GM12878 (cell line): ENCODE measurements at regions not wholly inside any gene's neighbourhood (a gene's known extent, or its start where the extent isn't known, plus 50 kb on each side); places are given as distances from the start of the nearest gene placed in this dataset.

Experiments
- ATAC-seq: fragments of 200-7000 bp; cut with Tn5 transposase; 3 replicates; pipeline ENCODE4 v1.9.1; 2020; ENCODE audit warnings: mild to moderate bottlenecking, moderate library complexity
- BruUV-seq: library from RNA; stranded (reverse); fragments of 400-500 nt; replicated peaks from 2 replicates; lab custom pipeline; 2021; lab: Mats Ljungman, UMichigan
- CTCF ChIA-PET: fragments of 300-600 bp; sonication (Branson Sonifier 250); formaldehyde crosslinking; extraction: SDS; loops from one replicate; lab custom pipeline; 2021; ENCODE audit warnings: inconsistent platforms; lab: Yijun Ruan, JAX
- POLR2A ChIA-PET: fragments of 350-600 bp; formaldehyde crosslinking; extraction: SDS; loops from one replicate; lab custom pipeline; 2021; ENCODE audit warnings: inconsistent platforms; lab: Charles Lee
- RAD21 ChIA-PET: fragments of 300-600 bp; sonication (Branson Sonifier 250); formaldehyde crosslinking; loops from one replicate; lab custom pipeline; 2023; ENCODE audit warnings: antibody characterized with exemption; ENCODE audit not compliant: unreplicated experiment; lab: Charles Lee
- SMC1A ChIA-PET: fragments of 300-600 bp; sonication (Branson Sonifier 250); formaldehyde crosslinking; loops from one replicate; lab custom pipeline; 2023; ENCODE audit not compliant: unreplicated experiment, uncharacterized antibody; lab: Charles Lee
- DNase-seq: peaks from one replicate; pipeline ENCODE4 v3.0.0-alpha.2; 2011; ENCODE audit warnings: low read depth, low spot score
- FAIRE-seq: peaks from 3 replicates; lab custom pipeline; 2011; peaks lifted over from hg19 to GRCh38; lab: Jason Lieb, UNC
- H2AFZ ChIP-seq: 2 replicates; pipeline ENCODE4 v1.6.0; 2011; ENCODE audit warnings: low read depth, low read length, control low read depth; ENCODE audit not compliant: control insufficient read depth
- H3K27ac ChIP-seq: 2 replicates; pipeline ENCODE4 v1.5.1; 2011; ENCODE audit warnings: control low read depth; ENCODE audit not compliant: control insufficient read depth, insufficient read depth
- H3K27me3 ChIP-seq, 2 experiments: replicated peaks in 1 of 2; 2 replicates each; pipeline versions ENCODE4 v1.6.0 to v1.6.1; 2011; ENCODE audit warnings: low read length in 1 of 2; ENCODE audit not compliant: control insufficient read depth in 2 of 2, insufficient read depth in 2 of 2
- H3K36me3 ChIP-seq, 2 experiments: 2 replicates each; pipeline ENCODE4 v1.5.1; 2011; ENCODE audit warnings: low read length in 1 of 2; ENCODE audit not compliant: control insufficient read depth in 2 of 2, insufficient read depth in 2 of 2
- H3K4me1 ChIP-seq: 2 replicates; pipeline ENCODE4 v1.6.1; 2011; ENCODE audit warnings: mild to moderate bottlenecking, low read length, moderate library complexity, mixed read lengths; ENCODE audit not compliant: control insufficient read depth, insufficient read depth
- H3K4me2 ChIP-seq: 2 replicates; pipeline ENCODE4 v1.6.0; 2011; ENCODE audit warnings: control low read depth; ENCODE audit not compliant: control insufficient read depth, insufficient read depth
- H3K4me3 ChIP-seq: fragments of 200-600 bp; sonication (generic); 2 replicates; pipeline ENCODE4 v1.5.1; 2016
- H3K79me2 ChIP-seq: 2 replicates; pipeline ENCODE4 v1.6.0; 2011; ENCODE audit warnings: low read length; ENCODE audit not compliant: control insufficient read depth, insufficient read depth
- H3K9ac ChIP-seq: 2 replicates; pipeline ENCODE4 v1.8.0; 2011; ENCODE audit warnings: low read length, control low read depth, mixed read lengths; ENCODE audit not compliant: control insufficient read depth, insufficient read depth
- H3K9me3 ChIP-seq: replicated peaks from 3 replicates; pipeline ENCODE4 v1.5.1; 2011; ENCODE audit warnings: mild to moderate bottlenecking, low read length; ENCODE audit not compliant: control insufficient read depth, insufficient read depth
- H4K20me1 ChIP-seq: 2 replicates; pipeline ENCODE4 v1.6.0; 2011; ENCODE audit not compliant: control insufficient read depth, insufficient read depth
- BCLAF1 ChIP-seq: fragments of 450-650 bp; IDR thresholded peaks from 2 replicates; pipeline ENCODE4 v1.6.1; 2017; ENCODE audit warnings: antibody characterized with exemption, mild to moderate bottlenecking, moderate library complexity
- E4F1 ChIP-seq: fragments of 450-650 bp; IDR thresholded peaks from 2 replicates; pipeline ENCODE4 v1.6.1; 2018; ENCODE audit warnings: borderline replicate concordance, mild to moderate bottlenecking; ENCODE audit not compliant: partially characterized antibody
- IKZF1 ChIP-seq: fragments of 450-650 bp; conservative IDR thresholded peaks from 2 replicates; pipeline ENCODE4 v1.6.1; 2017; ENCODE audit warnings: antibody characterized with exemption, mild to moderate bottlenecking
- IRF4 ChIP-seq: IDR thresholded peaks from 2 replicates; pipeline ENCODE4 v1.6.1; 2011; ENCODE audit warnings: low read depth, low read length
- NR2C2 ChIP-seq: IDR thresholded peaks from 2 replicates; pipeline ENCODE4 v1.6.1; 2011; ENCODE audit warnings: borderline replicate concordance, low read depth; ENCODE audit not compliant: control insufficient read depth, insufficient read length
- PKNOX1 ChIP-seq: fragments of 450-650 bp; IDR thresholded peaks from 2 replicates; pipeline ENCODE4 v1.6.1; 2016; ENCODE audit warnings: mild to moderate bottlenecking
- RELA ChIP-seq: fragments of 450-650 bp; IDR thresholded peaks from 2 replicates; pipeline ENCODE4 v1.8.0; 2014; ENCODE audit warnings: borderline replicate concordance; ENCODE audit not compliant: partially characterized antibody
- RELB ChIP-seq: fragments of 450-650 bp; IDR thresholded peaks from 2 replicates; pipeline ENCODE4 v1.6.1; 2017; ENCODE audit warnings: low read depth, mild to moderate bottlenecking, moderate library complexity
- REST ChIP-seq: IDR thresholded peaks from 2 replicates; pipeline ENCODE4 v1.6.1; 2012; ENCODE audit warnings: mild to moderate bottlenecking, low read depth, low read length
- SP1 ChIP-seq: IDR thresholded peaks from one replicate; pipeline ENCODE4 v1.6.1; 2011; ENCODE audit warnings: low read depth, low read length
- STAT1 ChIP-seq: fragments of 450-650 bp; conservative IDR thresholded peaks from 2 replicates; pipeline ENCODE4 v1.6.1; 2014; ENCODE audit warnings: antibody characterized with exemption, mild to moderate bottlenecking
- TCF7 ChIP-seq: IDR thresholded peaks from 2 replicates; pipeline ENCODE4 v1.6.1; 2014; ENCODE audit warnings: antibody characterized with exemption, borderline replicate concordance
- in situ Hi-C: fragments of 300-500 bp; cut with MboI; formaldehyde crosslinking; loops from 9 replicates; pipeline ENCODE4 v1.14.3; 2018; ENCODE audit warnings: mixed read lengths
- intact Hi-C: fragments of 100-400 bp; cut with micrococcal nuclease; formaldehyde crosslinking; loops from one replicate; pipeline ENCODE4 v1.14.2; 2022; ENCODE audit not compliant: unreplicated experiment

- TF ChIP-seq RELA = no peak
- TF ChIP-seq BCLAF1 = no peak
- TF ChIP-seq RELB = no peak
- TF ChIP-seq NR2C2 = no peak
- TF ChIP-seq TCF7 = no peak
- TF ChIP-seq IKZF1 = no peak
- no peak for TF ChIP-seq SP1
Observed at GRCh38 chr2:198596985-198597384, 792.6 kb downstream of the PLCL1 start (continued).

GRCh38 chr2:198595721-198596120 lies 791.3 kb downstream of the PLCL1 start:
- CTCF ChIA-PET = interaction anchor here (0.9 to 1.1 kb wide), 2 partner anchors 8 to 21 kb away, joined by 3 read pairs; no protein-coding TSS in a partner anchor
- DNase-seq = no peak
- no peaks in the 10 kb centered on the region for H3K79me2 ChIP-seq
- H3K4me1 ChIP-seq = no peaks in the 10 kb centered on the region
- ATAC-seq = no peak
- no peaks in the 10 kb centered on the region for H3K27me3 ChIP-seq
- H3K9me3 ChIP-seq = no peaks in the 10 kb centered on the region
- no peak for FAIRE-seq
- POLR2A ChIA-PET = no interaction called here
- H3K4me2 ChIP-seq = no peak overlapping the region
- intact Hi-C loops (no loop called here), in situ Hi-C loops (no loop called here)
- H2AFZ ChIP-seq = no peak overlapping the region
- H4K20me1 ChIP-seq = no peaks in the 10 kb centered on the region
- no TSS peak for BruUV-seq
- no peak overlapping the region for H3K4me3 ChIP-seq
- no peak overlapping the region for H3K27ac ChIP-seq
- RAD21 ChIA-PET = interaction anchor here (1.0 kb wide), 1 partner anchor 249 kb away, joined by 3 read pairs; no protein-coding TSS in a partner anchor
- no peak overlapping the region for H3K9ac ChIP-seq
- no peaks in the 10 kb centered on the region for H3K36me3 ChIP-seq
- SMC1A ChIA-PET = interaction anchor here (0.6 to 1.1 kb wide), 4 partner anchors 14 to 344 kb away, joined by 3 to 4 read pairs (median 3); no protein-coding TSS in a partner anchor
- TF ChIP-seq E4F1 = no peak
- TF ChIP-seq PKNOX1 = no peak
- TF ChIP-seq REST = no peak
- TF ChIP-seq STAT1 = no peak
- no peak for TF ChIP-seq IRF4
